Endodermal cell (in vitro differentiated cells): ENCODE measurements at regions not wholly inside any gene's neighbourhood (a gene's known extent, or its start where the extent isn't known, plus 50 kb on each side); places are given as distances from the start of the nearest gene placed in this dataset.
A peak's percentile ranks its signal among the peaks of the same experiment; 100 is the strongest.

Experiments used
- DNase-seq: peaks from one replicate; pipeline ENCODE4 v3.0.0-alpha.2; 2017
- H3K27ac ChIP-seq: 2 replicates; pipeline ENCODE4 v1.5.1; 2013; ENCODE audit warnings: mild to moderate bottlenecking, low read depth, low read length, moderate library complexity
- H3K27me3 ChIP-seq: 2 replicates; pipeline ENCODE4 v1.6.1; 2013; ENCODE audit warnings: mild to moderate bottlenecking, low read length, moderate library complexity; ENCODE audit not compliant: insufficient read depth, control insufficient read depth, poor library complexity, severe bottlenecking
- H3K36me3 ChIP-seq: 2 replicates; pipeline ENCODE4 v1.7.0; 2013; ENCODE audit warnings: mild to moderate bottlenecking, low read length, moderate library complexity; ENCODE audit not compliant: control insufficient read depth, insufficient read depth
- H3K4me1 ChIP-seq: one replicate; pipeline ENCODE4 v1.7.0; 2013; ENCODE audit warnings: low read length; ENCODE audit not compliant: control insufficient read depth, insufficient read depth
- H3K4me3 ChIP-seq: 2 replicates; pipeline ENCODE4 v1.5.1; 2013; ENCODE audit warnings: mild to moderate bottlenecking, low read length, moderate library complexity
- H3K9ac ChIP-seq: 2 replicates; pipeline ENCODE4 v1.6.1; 2013; ENCODE audit warnings: mild to moderate bottlenecking, low read length, moderate library complexity; ENCODE audit not compliant: poor library complexity, severe bottlenecking; ENCODE audit errors: extremely low read depth
- H3K9me3 ChIP-seq: 2 replicates; pipeline ENCODE4 v1.6.1; 2013; ENCODE audit warnings: mild to moderate bottlenecking, low read length, moderate library complexity; ENCODE audit not compliant: control insufficient read depth
- H3K27ac Mint-ChIP-seq: 2 replicates; pipeline ENCODE4 v1.8.0; 2020; ENCODE audit warnings: mixed read lengths
- H3K27me3 Mint-ChIP-seq: 2 replicates; pipeline ENCODE4 v1.8.0; 2021; ENCODE audit warnings: mild to moderate bottlenecking, mixed read lengths; ENCODE audit not compliant: insufficient read depth
- H3K36me3 Mint-ChIP-seq: 2 replicates; pipeline ENCODE4 v1.8.0; 2020; ENCODE audit warnings: low read depth, mixed read lengths
- H3K4me1 Mint-ChIP-seq: 2 replicates; pipeline ENCODE4 v1.8.0; 2020; ENCODE audit warnings: mixed read lengths
- H3K4me3 Mint-ChIP-seq: 2 replicates; pipeline ENCODE4 v1.8.0; 2020; ENCODE audit warnings: mild to moderate bottlenecking, moderate library complexity, mixed read lengths
- H3K9me3 Mint-ChIP-seq: 2 replicates; pipeline ENCODE4 v1.8.0; 2020; ENCODE audit warnings: mild to moderate bottlenecking, mixed read lengths
- WGBS, 2 experiments: methylation state at CpG; one replicate each; pipeline versions ENCODE4 v1.1.5 to v1.1.7; 2013; ENCODE audit warnings: missing lambda C conversion rate in 2 of 2, mixed read lengths in 1 of 2; ENCODE audit not compliant: insufficient coverage in 1 of 2, insufficient read length in 1 of 2; 5-methylcytosine and 5-hydroxymethylcytosine counted together
- TF ChIP-seq, protein P1 (sequence below): fragments of 200-600 bp; sonication (generic); conservative IDR thresholded peaks from 2 replicates; pipeline ENCODE4 v1.5.0; 2021; ENCODE audit warnings: antibody characterized with exemption, mild to moderate bottlenecking

DNA sequence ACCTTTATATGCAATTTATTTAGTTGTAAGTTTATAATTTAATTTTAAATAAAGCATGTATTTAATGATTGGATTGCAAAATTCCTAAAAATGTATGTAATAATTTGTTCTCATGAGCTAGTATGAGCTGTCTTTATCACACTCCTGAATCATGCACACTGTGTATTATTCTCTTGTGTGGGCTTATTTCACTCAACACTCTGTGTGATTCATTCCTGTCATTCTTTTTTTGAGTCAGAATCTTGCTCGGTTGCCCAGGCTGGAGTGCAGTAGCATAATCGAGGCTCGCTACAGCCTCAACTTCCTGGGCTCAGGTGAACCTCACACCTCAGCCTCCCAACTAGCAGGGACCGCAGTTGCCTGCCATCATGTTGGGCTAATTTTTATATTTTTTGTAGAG is 123.1 kb upstream of the SLC34A2 start:
- DNase-seq, result no peak
- Histone ChIP-seq H3K27me3 (no peaks in the 10 kb centered on the region), H3K27ac (no peak overlapping the region), H3K4me3 (no peak overlapping the region), H3K4me1 (no peaks in the 10 kb centered on the region), H3K9me3 (no peaks in the 10 kb centered on the region), H3K9ac (no peak overlapping the region), H3K36me3 (no peaks in the 10 kb centered on the region)
- WGBS, 2 experiments, result 92 to 100% methylated on average over 3 to 4 of the region's 4 CpGs
- Mint-ChIP-seq H3K4me3 (no peak overlapping the region), H3K27ac (no peak overlapping the region), H3K9me3 (no peaks in the 10 kb centered on the region), H3K36me3 (no peaks in the 10 kb centered on the region), H3K27me3 (no peaks in the 10 kb centered on the region), H3K4me1 (peaks cover 16% of the 10 kb centered on the region)
- TF ChIP-seq, protein P1, sequence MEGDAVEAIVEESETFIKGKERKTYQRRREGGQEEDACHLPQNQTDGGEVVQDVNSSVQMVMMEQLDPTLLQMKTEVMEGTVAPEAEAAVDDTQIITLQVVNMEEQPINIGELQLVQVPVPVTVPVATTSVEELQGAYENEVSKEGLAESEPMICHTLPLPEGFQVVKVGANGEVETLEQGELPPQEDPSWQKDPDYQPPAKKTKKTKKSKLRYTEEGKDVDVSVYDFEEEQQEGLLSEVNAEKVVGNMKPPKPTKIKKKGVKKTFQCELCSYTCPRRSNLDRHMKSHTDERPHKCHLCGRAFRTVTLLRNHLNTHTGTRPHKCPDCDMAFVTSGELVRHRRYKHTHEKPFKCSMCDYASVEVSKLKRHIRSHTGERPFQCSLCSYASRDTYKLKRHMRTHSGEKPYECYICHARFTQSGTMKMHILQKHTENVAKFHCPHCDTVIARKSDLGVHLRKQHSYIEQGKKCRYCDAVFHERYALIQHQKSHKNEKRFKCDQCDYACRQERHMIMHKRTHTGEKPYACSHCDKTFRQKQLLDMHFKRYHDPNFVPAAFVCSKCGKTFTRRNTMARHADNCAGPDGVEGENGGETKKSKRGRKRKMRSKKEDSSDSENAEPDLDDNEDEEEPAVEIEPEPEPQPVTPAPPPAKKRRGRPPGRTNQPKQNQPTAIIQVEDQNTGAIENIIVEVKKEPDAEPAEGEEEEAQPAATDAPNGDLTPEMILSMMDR, result no peak

- H3K36me3 Mint-ChIP-seq, result no peaks in the 10 kb centered on the region
- Histone ChIP-seq H3K4me3 (no peak overlapping the region), H3K36me3 (no peaks in the 10 kb centered on the region), H3K27ac (no peak overlapping the region), H3K9me3 (no peaks in the 10 kb centered on the region), H3K4me1 (no peaks in the 10 kb centered on the region), H3K27me3 (no peaks in the 10 kb centered on the region), H3K9ac (no peak overlapping the region)
- peaks cover 16% of the 10 kb centered on the region for H3K4me1 Mint-ChIP-seq
- TF ChIP-seq, protein P1, result no peak
- 96 to 100% methylated on average over 1 to 3 of the region's 3 CpGs for WGBS, 2 experiments
- DNase-seq, result no peak
- no peak overlapping the region for H3K27ac Mint-ChIP-seq
- no peak overlapping the region for H3K4me3 Mint-ChIP-seq
- H3K27me3 Mint-ChIP-seq, result no peaks in the 10 kb centered on the region
- H3K9me3 Mint-ChIP-seq, result no peaks in the 10 kb centered on the region
Measured at GRCh38 chr4:25533256-25533655, 122.4 kb upstream of the SLC34A2 start.

DNA sequence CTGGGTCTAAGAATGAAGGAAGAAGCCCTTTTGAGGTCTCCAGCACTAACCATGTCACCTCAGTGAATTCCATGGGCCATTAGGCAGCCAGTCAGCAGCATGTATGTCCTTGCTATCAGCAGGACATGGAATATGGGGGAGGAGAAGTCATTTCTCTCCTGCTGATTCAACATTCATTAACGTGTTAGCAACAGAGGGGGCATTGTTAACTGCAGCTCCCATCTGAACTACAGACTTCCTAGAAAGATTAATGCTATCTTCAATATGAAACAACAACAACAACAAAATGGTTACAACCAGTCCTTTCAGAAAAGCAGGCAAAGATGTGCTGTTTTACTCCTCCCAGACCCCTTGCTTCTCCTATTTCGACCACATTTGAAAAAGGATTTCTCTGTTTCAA is 120.4 kb upstream of the SLC34A2 start:
- DNase-seq, result peak; percentile 71
- Histone ChIP-seq H3K27me3 (no peaks in the 10 kb centered on the region), H3K27ac (no peak overlapping the region), H3K9ac (no peak overlapping the region), H3K9me3 (no peaks in the 10 kb centered on the region), H3K4me3 (no peak overlapping the region), H3K36me3 (no peaks in the 10 kb centered on the region), H3K4me1 (no peaks in the 10 kb centered on the region)
- H3K27ac Mint-ChIP-seq, result no peak overlapping the region
- TF ChIP-seq, protein P1, result no peak
- H3K4me3 Mint-ChIP-seq, result no peak overlapping the region
- H3K4me1 Mint-ChIP-seq, result peaks cover 16% of the 10 kb centered on the region
- no peaks in the 10 kb centered on the region for H3K9me3 Mint-ChIP-seq
- 27 to 48% methylated on average over 2 of the region's 2 CpGs for WGBS, 2 experiments
- no peaks in the 10 kb centered on the region for H3K27me3 Mint-ChIP-seq
- no peaks in the 10 kb centered on the region for H3K36me3 Mint-ChIP-seq
